IPS-NIHi7 (cell line): ENCODE measurements at regions not wholly inside any gene's neighbourhood (a gene's known extent, or its start where the extent isn't known, plus 50 kb on each side); places are given as distances from the start of the nearest gene placed in this dataset.
"Not testable (repeated sequence)": the region's sequence is repeated elsewhere in the genome, so short reads cannot be mapped to it uniquely, and the experiment has no call there.

Experiments
- DNase-seq: peaks from one replicate; pipeline ENCODE4 v3.0.0; 2012; ENCODE audit warnings: mixed read lengths; ENCODE audit errors: extremely low spot score

GRCh38 chr3:82177774-82178173 lies 416.3 kb upstream of the GBE1 start:
- DNase-seq, result no peak

- DNase-seq, result no peak
Measured at GRCh38 chr3:82165266-82165665, 403.8 kb upstream of the GBE1 start.

- DNase-seq, result peak; percentile 9
Measured at GRCh38 chr3:82163907-82164520, 402.6 kb upstream of the GBE1 start.

- no peak for DNase-seq
Measured at GRCh38 chr3:82157952-82158351, 396.5 kb upstream of the GBE1 start.

GRCh38 chr3:82153892-82154291 lies 392.4 kb upstream of the GBE1 start:
- not testable (repeated sequence) for DNase-seq

GRCh38 chr3:82145742-82146141 lies 384.3 kb upstream of the GBE1 start:
- DNase-seq, result no peak

GRCh38 chr3:82144811-82145210 lies 383.4 kb upstream of the GBE1 start:
- DNase-seq, result no peak

- DNase-seq, result no peak
Measured at GRCh38 chr3:82143661-82144412, 382.4 kb upstream of the GBE1 start.

GRCh38 chr3:82141592-82141991 lies 380.1 kb upstream of the GBE1 start:
- DNase-seq, result no peak

- DNase-seq, result no peak
Measured at GRCh38 chr3:82137861-82138260, 376.4 kb upstream of the GBE1 start.

GRCh38 chr3:82137050-82137449 lies 375.6 kb upstream of the GBE1 start:
- no peak for DNase-seq

- DNase-seq, result peak; percentile 65
Measured at GRCh38 chr3:82133070-82133606, 371.7 kb upstream of the GBE1 start.

GRCh38 chr3:82132210-82133069 lies 371.0 kb upstream of the GBE1 start:
- no peak for DNase-seq

- DNase-seq, result no peak
Measured at GRCh38 chr3:82130046-82130445, 368.6 kb upstream of the GBE1 start.

GRCh38 chr3:82129221-82129801 lies 367.9 kb upstream of the GBE1 start:
- DNase-seq, result no peak

GRCh38 chr3:82128271-82128670 lies 366.8 kb upstream of the GBE1 start:
- no peak for DNase-seq

- DNase-seq, result no peak
Measured at GRCh38 chr3:82122554-82123345, 361.3 kb upstream of the GBE1 start.

- DNase-seq, result no peak
Measured at GRCh38 chr3:82114589-82114988, 353.1 kb upstream of the GBE1 start.

- not testable (repeated sequence) for DNase-seq
Measured at GRCh38 chr3:82110721-82111120, 349.3 kb upstream of the GBE1 start.

- no peak for DNase-seq
Measured at GRCh38 chr3:82103241-82103640, 341.8 kb upstream of the GBE1 start.

GRCh38 chr3:82100378-82100777 lies 338.9 kb upstream of the GBE1 start:
- peak; percentile 16 for DNase-seq
